NCI-H226 (cell line): ENCODE measurements at regions not wholly inside any gene's neighbourhood (a gene's known extent, or its start where the extent isn't known, plus 50 kb on each side); places are given as distances from the start of the nearest gene placed in this dataset.
"Not testable (repeated sequence)": the region's sequence is repeated elsewhere in the genome, so short reads cannot be mapped to it uniquely, and the experiment has no call there.

Experiments
- DNase-seq: peaks from one replicate; pipeline ENCODE4 v3.0.0-alpha.2; 2015

DNA sequence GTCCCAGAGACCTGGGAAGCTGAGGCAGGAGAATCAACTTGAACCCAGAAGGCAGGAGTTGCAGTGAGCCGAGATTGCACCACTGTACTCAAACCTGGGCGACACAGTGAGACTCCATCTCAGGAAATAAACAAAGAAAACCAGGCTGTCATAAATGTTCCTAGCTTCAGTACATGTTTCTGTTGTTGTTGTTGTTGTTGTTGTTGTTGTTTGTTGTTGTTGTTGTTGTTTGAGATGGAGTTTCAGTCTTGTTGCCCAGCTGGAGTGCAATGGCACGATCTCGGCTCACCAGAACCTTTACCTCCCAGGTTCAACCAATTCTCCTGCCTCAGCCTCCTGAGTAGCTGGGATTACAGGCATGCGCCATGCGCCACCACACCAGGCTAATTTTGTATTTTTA lies 452.5 kb downstream of the HS3ST3B1 start:
- no peak for DNase-seq

DNA sequence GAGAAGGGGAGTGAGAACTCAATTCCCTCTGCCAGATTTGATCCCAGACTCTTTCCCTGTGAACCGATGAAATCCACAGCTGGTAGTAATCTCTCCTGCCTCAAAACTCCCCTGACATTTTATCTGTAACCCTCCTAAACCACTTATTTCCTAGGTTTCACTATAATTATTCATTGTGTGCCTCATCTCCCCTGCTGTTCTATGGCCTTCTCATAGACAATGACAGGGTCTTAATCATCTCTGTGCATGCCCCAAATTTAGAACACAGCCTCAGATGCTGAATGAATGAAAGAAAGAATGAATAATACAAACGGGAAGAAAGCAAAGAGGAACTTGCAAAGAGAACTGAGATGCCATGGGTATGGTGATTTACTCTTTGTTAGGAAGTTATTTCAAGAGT lies 451.1 kb downstream of the HS3ST3B1 start:
- DNase-seq, result no peak

DNA sequence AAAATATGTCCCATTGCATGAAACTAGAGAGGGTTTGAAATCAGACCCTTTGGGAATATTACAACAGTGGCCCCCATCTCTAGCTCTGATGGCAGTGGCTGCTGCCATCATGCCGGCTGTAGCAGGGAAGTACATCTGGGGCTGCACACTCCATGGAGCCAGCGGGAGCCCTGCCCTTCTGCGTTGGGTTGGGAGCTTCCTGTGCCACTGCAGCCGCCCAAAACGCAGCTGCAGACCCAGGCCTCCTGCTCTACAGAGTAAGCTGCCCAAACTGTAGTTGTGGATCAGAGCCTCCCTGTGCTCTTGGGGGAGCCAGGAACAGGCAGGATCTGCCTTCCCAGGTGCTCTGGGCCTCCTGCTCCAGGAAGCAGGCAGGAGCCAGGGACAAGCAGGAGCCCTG lies 450.0 kb downstream of the HS3ST3B1 start:
- no peak for DNase-seq

GRCh38 chr17:14749269-14749668 lies 448.4 kb downstream of the HS3ST3B1 start:
- DNase-seq, result no peak

- DNase-seq, result no peak
Observed at GRCh38 chr17:14748036-14748710, 447.3 kb downstream of the HS3ST3B1 start.

DNA sequence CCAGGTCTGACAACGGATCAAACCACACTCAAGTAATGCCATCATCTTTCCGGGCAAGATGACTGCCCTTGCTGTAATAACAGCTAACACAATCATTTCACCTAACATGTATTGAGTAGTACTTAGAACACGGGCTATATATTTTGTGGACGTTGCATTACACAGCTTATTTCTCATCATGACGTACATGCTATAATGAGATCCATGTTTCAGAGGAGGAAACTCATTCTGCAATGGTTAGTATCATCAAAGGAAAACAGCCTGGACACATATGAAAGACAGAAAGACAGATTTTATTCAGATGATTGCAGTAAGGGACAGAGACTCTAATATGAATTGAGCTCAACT lies 446.7 kb downstream of the HS3ST3B1 start:
- DNase-seq, result no peak

- DNase-seq, result no peak
Observed at GRCh38 chr17:14746822-14747602, 446.1 kb downstream of the HS3ST3B1 start.

- no peak for DNase-seq
Observed at GRCh38 chr17:14745541-14745940, 444.7 kb downstream of the HS3ST3B1 start.

DNA sequence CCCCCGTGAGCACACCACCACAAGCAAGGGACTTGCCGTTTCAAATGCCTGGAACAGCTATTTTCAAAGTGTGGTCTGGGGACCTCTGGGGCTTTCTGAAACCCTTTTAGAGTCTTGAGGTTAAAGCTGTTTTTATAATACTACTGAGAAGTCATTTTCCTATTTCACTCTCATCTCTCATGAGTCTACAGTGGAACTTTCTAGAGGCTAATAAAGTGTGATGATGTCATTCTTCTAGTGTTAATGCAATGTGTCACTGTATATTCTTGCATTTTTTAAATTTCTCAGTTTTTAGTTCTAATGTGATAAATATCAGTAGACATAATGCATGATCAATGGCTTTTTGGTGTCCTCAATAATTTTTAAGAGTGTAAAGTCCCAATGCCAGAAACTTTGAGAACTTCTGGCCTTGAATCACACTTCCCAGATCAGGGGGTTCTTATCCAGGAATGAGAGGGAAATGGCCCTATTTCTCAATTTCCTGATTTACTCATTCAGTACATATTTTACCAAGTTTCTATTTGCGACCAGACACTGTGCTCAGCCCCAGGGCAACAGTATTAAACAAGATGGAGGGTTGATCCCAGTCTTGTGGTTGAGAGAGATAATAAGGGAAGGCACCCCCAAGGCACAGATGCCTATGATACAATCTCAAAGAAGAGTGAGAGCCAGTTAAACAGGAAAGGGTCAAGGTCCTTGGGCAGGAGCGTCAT lies 444.0 kb downstream of the HS3ST3B1 start:
- DNase-seq, result no peak

GRCh38 chr17:14741491-14741890 lies 440.6 kb downstream of the HS3ST3B1 start:
- no peak for DNase-seq

DNA sequence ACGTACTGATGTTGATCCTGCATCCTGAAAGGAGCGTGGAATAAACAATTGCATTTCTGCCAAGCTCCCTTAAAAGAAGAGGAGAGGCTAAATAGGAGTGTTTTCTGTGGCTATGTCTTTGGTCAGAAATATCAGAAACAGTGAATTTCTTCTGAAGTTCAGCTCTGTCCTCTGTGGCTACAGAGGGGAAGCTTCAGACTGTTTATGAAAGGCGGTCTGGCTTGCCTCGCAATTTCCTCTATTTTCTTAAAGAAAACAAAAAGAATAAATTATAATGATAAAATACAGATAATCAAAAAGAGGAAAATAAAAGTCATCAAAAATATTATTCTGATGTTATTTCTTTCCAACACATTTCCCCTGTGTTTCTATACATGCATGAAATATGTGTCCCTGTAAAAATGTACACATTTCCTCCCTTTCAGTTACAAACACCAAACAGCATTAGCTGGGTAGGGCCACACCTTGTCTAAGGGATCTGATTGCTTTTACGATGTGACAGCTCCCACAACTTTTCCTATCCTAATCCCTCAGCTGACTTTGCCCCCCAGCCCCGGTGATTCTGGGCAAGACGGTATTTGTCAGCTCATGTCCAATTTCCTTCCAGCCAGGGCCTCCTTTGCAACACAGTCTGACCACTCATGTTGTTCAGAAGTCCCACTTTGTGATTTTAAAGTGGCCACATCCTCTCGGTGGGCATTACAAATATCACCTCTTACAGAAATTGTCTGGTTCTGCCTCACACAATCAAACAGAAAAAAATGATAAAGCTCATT lies 439.0 kb downstream of the HS3ST3B1 start:
- DNase-seq, result no peak

DNA sequence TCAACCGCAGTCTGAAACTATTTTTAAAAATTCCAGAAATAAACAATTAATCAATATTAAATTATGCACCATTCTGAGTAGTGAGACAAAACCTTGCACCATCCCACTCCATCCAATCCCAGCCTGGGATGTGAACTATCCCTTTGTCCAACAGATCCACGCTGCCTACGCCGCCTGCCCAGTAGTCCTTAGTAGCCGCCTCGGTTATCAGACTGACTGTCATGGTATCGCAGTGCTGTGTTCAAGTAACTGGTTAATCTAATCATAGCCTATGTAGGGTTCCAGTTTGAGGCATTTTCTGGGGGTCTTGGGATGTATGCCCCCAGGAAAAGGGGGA lies 437.7 kb downstream of the HS3ST3B1 start:
- no peak for DNase-seq

DNA sequence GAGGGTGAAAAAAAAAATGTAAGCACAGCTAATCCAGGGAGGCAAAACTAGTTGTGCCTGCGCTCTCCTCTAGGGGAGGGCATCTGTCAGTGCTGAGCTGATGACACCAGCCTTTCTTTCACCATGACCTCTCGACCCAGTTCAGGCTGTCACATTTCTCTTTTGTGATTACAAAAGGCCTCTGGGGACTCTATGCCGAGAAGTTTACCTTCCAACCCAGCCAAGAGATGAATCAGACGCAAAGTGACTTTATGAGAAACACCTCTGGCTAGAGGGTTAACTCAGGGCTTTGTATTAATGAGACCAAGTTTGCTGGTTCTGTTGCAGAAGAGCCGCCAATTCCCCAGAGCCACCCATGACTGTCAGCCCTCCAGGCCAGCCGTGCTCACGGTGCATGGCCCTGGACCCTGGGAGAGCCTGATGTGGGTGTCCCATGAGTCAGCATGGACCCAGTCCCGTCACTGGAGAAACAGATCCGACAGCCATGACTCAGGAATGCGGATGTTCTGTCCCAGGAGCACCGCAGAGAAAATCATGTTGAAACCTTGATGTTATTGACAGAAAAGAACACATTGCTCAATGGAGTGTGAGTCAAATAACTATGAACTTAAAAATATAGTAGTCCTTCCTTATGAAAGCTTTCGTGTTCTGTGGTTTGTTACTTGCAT lies 437.2 kb downstream of the HS3ST3B1 start:
- DNase-seq, result no peak

DNA sequence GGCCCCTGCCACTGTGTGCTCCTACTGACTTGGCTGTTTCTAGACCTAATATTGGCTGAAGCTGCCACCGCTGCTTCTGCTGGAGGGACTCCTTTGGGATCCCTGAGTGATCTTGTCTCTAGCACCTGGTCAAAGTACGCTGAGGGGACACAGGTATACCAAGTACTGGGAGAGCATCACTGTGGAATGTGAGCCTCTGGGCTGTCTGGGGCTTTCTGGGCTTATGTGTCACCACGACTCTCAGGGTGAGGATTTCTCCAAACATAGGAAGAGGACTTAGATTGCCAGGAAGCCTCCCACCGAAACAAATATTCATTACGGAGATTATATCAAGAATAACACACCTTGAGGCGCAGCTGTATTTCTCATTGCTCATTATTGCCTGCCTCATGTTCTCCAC lies 435.8 kb downstream of the HS3ST3B1 start:
- no peak for DNase-seq

- no peak for DNase-seq
Observed at GRCh38 chr17:14733376-14733775, 432.5 kb downstream of the HS3ST3B1 start.

DNA sequence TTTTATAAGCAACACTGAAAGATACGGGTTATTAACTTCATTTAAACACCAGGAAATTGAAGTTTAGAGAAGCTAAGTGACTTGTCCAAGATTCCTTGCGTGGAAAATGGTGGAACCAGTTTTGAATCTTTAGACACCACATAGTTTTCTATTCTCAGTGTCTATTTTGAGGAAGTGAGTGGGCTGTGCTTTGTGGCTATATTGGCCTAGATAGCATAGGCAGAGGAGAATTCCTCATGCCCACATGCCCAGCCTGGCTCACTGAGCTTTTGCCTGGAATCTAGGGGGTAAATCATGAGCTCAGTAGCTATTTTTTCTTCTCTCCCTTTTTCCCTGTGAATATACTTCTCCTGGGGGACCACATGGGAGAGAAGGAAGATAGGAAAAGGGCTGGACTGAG lies 431.3 kb downstream of the HS3ST3B1 start:
- DNase-seq, result no peak

GRCh38 chr17:14731591-14731990 lies 430.7 kb downstream of the HS3ST3B1 start:
- DNase-seq, result no peak

- no peak for DNase-seq
Observed at GRCh38 chr17:14730821-14731220, 429.9 kb downstream of the HS3ST3B1 start.

- no peak for DNase-seq
Observed at GRCh38 chr17:14725729-14726128, 424.8 kb downstream of the HS3ST3B1 start.

GRCh38 chr17:14724770-14725169 lies 423.9 kb downstream of the HS3ST3B1 start:
- DNase-seq, result no peak

DNA sequence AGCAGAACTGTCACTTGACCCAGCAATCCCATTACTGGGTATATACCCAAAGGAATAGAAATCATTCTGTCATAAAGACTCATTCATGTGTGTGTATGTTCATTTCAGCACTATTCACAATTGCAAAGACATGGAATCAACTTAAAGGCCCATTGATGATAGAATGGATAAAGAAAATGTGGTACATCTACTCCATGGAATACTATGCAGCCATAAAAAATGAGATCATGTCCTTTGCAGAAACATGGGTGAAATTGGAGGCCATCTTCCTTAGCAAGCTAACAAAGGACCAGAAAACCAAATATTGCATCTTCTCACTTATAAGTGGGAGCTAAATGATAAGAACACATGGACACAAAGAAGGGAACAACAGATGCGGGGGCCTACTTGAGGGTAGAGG lies 422.5 kb downstream of the HS3ST3B1 start:
- DNase-seq, result not testable (repeated sequence)

- no peak for DNase-seq
Observed at GRCh38 chr17:14719942-14720341, 419.1 kb downstream of the HS3ST3B1 start.

GRCh38 chr17:14717859-14718258 lies 417.0 kb downstream of the HS3ST3B1 start:
- no peak for DNase-seq
